Stimulated activated CD4-positive, alpha-beta T cell treated with anti-CD3 and anti-CD28 coated beads, Interleukin-1b, Interleukin-23, amount 100 ng/mL, for 48 hours (primary cell): ENCODE measurements at regions not wholly inside any gene's neighbourhood (a gene's known extent, or its start where the extent isn't known, plus 50 kb on each side); places are given as distances from the start of the nearest gene placed in this dataset.

Source experiments
- DNase-seq: peaks from one replicate; pipeline ENCODE4 v3.0.0-alpha.2; 2020

- no peak for DNase-seq
These were observed 72.9 kb upstream of the GGTA1 start for GRCh38 chr9:121572581-121572980.

- DNase-seq = no peak
These were observed 74.3 kb upstream of the GGTA1 start for GRCh38 chr9:121573717-121574485.

- DNase-seq = no peak
These were observed 75.3 kb upstream of the GGTA1 start for GRCh38 chr9:121574774-121575519.

- no peak for DNase-seq
These were observed 75.0 kb upstream of the DAB2IP start for GRCh38 chr9:121576281-121577075.

GRCh38 chr9:121577166-121577565 lies 74.3 kb upstream of the DAB2IP start:
- no peak for DNase-seq

GRCh38 chr9:121577572-121577971 lies 73.9 kb upstream of the DAB2IP start:
- no peak for DNase-seq

- no peak for DNase-seq
These were observed 69.4 kb upstream of the DAB2IP start for GRCh38 chr9:121581786-121582600.

- DNase-seq = no peak
These were observed 68.8 kb upstream of the DAB2IP start for GRCh38 chr9:121582641-121583040.

GRCh38 chr9:121584421-121584820 lies 67.0 kb upstream of the DAB2IP start:
- no peak for DNase-seq

GRCh38 chr9:121587863-121588262 lies 63.6 kb upstream of the DAB2IP start:
- no peak for DNase-seq

- DNase-seq = no peak
These were observed 61.4 kb upstream of the DAB2IP start for GRCh38 chr9:121589986-121590385.

- DNase-seq = no peak
These were observed 59.2 kb upstream of the DAB2IP start for GRCh38 chr9:121592265-121592664.

GRCh38 chr9:121593066-121593465 lies 58.4 kb upstream of the DAB2IP start:
- DNase-seq = no peak

- DNase-seq = no peak
These were observed 54.9 kb upstream of the DAB2IP start for GRCh38 chr9:121596515-121596914.

GRCh38 chr9:121597698-121598166 lies 53.7 kb upstream of the DAB2IP start:
- DNase-seq = no peak

- DNase-seq = no peak
These were observed 53.1 kb upstream of the DAB2IP start for GRCh38 chr9:121598167-121598964.

GRCh38 chr9:121598965-121599871 lies 52.2 kb upstream of the DAB2IP start:
- no peak for DNase-seq

GRCh38 chr9:121599872-121600585 lies 51.4 kb upstream of the DAB2IP start:
- DNase-seq = no peak

GRCh38 chr9:121601194-121601593 lies 50.2 kb upstream of the DAB2IP start:
- no peak for DNase-seq
